Nucleus accumbens (tissue), 56 donors: ENCODE measurements at regions not wholly inside any gene's neighbourhood (a gene's known extent, or its start where the extent isn't known, plus 50 kb on each side); places are given as distances from the start of the nearest gene placed in this dataset.

Experiments used
- DNase-seq, 56 donors: peaks; one replicate each; lab custom pipeline; 2025; lab: John Stamatoyannopoulos, UW

DNA sequence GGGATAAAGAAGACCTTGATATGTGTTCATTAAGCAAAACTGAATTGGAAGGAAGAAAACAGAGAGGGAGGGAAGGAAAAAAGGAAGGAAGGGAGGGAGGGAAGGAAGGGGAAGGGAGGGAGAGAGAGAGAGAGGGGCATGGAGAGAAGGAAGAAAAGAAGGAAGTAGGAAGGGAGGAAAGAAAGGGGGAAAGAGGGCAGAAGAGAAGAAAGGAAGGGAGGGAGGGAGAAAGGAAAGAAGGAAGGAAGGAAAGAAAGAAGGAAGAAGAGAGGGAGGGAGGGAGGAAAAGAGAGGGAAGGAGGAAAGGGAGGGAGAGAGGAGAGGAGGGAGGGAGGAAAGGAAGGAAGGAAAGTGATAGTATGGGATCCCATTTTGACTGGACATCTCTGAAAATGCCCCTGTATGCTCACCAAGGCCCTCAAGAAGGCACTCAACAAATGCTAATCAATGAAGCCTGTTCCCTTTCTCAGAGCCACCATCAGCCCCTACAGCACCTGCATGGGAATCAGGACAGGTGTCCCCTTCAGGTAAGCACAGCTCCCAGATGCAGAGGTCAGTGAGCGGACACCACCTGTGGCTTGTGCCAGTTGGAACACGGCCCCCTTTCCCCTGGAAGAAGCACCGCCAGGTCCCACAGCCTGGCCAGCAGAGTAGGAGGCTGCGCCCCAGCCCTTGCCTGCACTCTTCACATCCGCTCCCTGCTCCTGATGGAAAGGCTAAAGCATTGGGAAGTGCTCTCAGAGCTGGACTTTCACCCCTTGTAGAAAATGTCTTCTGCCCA, 161.4 kb upstream of the DIO3 start:
- DNase-seq, result no peak

DNA sequence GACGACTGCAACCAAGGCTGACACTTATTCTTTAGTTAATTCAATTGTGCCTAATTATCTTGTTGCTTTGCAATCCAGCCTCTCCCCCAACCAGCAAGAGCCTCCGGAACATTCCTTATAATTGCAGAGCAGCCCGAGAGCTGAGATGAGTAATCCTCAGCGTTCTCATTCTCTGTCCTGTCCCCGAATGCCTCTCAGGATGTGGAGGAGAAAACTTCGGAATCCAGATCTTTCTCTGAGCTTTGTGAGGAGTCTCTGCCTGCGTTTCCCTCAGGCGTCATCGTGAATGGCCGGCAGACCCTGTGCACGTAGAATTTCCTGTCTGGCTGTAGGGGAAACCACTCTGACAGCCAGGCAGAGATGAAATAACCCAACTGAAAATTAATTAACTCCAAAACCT, 160.5 kb upstream of the DIO3 start:
- peak in 4 of 56 donors; percentile 10 to 29 (median 18) for DNase-seq

DNA sequence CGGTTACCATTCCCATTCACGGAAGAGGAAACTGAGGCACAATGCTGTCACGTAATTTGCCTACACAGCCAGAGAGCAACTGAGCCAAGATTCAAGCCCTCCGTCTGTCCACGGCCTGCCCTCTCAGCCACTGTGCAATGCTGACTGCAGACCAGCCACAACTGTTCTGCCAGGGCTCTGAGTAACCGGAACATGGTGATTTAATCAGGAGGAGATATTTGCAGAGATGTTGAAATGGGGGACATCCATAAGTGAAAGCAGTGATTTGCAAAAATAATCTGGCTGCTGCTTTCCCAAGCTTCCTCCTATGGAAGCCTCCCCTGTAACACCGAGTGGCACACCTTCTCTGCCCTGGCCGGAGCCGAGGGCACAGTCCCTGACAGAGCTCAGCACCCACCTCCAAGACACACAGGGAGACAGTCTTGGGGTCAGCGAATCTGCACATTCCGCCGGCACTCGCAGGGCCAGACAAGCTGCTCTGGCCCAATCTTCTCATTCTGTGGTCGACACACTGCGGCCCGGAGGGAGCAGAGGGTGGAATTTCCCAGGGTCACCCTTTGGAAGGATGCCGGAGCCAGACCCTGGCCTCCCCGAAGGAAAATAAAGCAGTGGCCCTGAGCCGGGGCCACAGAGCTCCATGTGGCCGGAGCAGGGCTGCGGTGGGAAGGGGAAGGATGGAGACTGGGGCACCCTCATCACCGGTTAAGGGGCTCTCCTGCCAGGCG, 158.2 kb upstream of the DIO3 start:
- no peak for DNase-seq

DNA sequence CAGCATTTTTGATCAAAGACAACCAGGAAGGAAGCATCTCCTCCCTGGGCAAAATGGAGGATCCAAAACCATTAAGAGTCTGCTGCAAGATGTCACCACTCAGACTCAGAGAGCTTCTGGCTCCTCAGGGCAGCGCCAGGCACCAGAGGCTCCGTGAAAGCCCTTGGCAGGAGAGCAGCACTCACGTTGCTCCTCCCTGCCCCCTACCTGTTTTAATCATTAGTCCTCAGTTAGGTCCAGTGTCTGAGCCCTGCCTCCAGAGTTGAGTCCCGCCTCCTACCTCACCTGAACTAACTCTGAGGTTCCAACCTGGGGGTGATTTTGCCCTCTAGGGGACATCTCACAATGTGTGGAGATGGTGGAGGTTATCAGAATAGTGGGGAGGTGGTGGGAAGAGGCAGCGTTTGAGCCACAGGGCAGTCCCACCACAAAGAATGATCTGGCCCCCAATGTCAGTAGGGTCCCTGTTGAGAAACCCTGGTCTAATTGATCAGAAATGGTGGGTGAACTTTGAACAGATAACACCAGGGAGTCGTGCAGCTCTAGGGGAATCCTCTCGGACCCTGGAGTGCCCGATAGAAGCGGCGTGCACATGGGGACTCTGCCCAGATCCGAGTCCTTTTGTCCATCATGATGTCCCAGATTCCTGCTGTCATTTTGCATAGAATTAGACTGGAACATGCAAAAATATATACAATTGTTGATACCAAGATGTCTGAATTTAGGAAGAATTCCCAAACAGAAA, 156.7 kb upstream of the DIO3 start:
- DNase-seq, result no peak

DNA sequence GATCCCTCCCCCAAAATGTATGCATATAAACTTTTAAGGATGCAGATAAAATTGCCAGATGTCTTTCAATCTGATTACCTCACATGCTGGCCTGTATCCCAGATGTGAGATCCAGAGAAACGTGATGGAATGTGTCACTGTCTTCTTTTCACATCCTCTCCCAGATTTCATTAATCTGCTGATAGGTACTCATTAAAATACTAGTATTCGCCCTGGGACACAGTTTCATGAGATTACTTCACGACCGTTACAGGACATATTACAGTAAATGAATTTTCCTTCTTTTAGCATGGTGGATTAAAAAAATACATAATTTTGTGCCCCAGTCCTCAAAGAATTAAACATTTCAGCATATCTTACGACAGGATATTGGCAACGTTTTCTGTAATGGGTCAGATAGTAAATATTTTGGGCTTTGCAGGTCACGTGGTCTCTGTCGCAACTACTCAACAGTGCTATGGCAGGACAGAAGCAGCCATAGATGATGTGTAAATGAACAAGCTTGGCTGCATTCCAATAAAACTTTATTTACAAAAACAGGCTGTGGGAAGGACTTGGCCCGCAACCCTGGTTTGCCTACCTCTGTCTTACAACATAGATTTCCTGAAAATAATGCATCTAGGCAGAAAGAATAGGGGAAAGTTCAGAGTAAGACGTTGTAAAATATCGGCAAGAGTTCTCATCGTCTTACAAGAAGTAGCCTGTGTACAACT, 156.0 kb upstream of the DIO3 start:
- DNase-seq, result no peak

DNA sequence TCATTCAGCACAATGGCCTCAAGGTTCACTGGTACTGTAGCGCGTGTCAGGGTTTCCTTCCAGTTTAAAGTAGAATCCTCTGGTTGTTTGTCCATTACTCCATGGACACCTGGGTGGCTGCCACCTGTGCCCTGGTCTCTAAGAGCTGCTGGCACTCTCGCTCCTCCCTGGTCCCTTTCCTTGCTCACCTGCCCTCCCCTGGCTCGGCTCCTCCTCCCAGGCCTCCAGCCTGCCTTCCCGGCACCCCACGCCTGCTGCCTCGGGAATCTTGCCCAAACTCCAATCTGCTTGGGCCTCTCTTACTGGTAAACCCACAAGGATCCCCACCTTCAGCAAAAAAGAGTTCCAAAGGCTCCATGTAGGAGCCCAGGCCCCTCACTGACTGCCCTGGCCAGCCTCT, 154.4 kb upstream of the DIO3 start:
- no peak for DNase-seq

DNA sequence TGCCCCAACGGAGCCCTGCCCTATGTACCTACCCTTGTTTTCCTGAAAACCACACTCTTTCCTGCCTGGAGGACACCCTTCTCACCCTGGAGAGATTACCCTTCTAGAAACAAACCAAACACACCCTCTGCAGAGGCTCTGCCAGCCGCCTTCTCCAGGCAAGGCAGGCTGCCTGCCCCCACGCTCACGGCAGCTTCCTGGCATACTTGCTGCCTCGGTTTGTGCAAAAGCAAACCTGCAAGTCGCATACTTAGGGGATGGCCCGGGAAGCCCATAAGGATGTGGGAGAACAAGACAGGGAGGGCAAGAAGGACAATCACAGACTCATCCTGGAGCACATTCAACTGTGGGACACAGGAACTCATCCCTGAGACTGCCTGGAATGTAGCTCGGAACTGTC, 154.0 kb upstream of the DIO3 start:
- peak in 19 of 56 donors; percentile 8 to 71 (median 29) for DNase-seq

DNA sequence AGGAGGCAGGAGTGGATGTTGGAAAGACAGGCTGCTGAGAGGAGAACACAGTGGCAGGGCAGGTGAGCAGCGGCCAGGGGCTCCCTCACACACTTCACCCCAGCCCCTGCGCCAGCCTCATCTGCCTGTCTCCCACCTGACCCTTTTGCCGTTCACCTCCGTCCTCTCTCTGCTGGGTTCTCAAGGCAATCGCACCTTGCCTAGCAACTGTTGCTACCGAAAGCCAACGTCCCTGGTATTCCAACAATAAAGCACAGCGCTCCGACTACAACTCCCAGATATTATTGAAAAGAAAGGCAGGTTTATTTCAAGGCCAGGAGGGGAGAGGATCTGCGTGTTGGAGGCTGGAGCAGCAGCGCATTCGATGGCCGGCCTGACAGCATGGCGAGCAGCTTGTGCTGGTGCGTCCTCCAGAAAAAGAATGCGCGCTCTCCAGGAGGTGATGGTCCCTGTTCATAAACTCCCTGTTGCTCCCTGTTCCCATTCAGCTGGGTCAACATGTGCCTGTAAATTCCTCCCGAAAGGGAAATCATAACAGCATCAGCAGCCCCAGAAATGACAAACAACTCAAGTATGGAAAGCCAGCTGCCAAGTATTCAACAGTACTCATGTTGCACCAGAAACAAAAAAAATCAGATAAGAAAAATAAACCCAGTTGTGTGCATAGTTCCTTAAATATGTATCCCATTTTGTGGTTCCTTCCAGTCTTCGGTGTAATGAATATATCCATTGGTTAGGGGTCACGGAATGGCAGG, 153.0 kb upstream of the DIO3 start:
- peak in 11 of 56 donors; percentile 8 to 50 (median 28) for DNase-seq

DNA sequence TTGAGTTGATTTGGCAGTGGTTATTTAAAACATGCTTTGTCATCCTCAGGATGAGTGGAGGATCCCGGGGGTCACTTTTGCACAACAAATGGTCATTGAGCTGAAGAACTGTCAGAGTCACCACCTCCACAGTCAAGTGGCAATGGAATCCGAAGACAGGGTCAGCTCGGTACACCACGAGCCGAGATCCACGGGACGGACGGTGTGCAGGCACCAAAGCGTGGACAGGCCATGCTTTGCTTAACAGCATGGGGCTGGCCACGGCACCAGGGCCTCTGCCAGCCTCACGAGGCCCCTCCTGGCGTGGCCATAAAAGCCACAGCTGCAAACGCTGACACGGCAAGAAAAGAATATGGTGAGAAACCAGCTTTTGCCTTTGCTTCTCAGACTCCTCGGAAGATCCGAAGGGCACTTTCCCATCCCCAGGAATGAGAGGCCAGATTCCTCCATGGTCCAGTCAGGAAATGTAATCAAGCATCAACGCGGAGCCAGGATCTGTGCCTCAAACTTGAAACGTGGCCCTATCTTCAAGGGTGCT, 152.2 kb upstream of the DIO3 start:
- DNase-seq, result no peak

DNA sequence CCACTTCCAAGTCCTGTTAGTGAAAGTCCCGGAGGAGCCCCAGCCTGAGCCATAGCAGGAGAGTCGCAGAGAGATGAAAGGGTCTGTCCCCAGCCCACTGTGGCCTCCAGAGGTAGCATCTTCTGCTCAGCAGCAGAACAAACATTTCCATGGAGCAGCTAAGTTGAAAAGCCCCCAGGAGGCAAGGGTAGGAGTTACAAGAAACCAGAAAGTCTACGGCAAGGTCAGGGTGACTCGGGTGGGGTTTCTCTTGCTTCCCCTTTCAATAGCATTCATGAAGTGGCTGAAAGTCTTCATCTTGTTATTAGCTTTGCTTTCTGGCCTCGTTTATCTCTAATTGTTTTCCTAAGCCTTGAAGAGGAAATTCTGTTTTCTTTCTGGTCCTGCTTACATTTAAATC, 151.2 kb upstream of the DIO3 start:
- DNase-seq, result no peak

DNA sequence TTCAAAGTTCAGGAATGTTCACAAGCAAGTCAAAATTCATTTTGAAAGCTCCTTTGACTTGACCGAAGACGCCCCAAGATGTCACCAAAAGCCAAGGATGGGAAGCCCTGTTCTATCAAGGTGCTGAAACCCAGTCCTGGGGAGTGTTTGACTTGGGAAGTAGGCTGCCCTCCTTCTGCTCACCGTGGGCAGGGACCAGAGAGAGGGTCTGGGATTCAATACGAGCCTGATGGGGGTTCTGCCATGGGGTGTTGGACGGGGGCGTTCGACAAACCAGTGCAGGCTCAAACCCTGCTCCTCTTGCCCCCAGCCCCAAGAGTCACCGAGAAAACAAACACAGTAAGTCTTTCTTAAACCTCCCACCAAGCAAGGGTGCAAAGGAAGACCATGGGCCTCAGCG, 150.1 kb upstream of the DIO3 start:
- no peak for DNase-seq

DNA sequence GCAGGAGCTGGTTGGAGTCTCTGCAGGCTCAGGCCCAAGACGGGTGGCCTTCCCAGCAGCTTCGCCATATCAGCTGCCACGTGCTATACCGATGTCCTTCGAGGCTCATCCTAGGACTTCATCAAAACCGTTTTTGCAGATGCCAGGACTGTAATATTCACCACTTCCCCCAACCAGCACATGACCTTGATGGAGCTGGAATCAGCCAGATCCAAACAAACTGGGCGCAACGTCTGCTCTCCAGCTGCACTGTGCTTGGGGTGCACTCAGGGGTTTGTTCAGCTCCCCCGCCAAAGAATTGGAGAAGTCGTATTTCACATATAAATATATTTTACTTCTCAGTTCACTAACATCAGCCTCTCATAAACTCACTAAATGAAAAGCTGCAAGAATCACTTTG, 149.5 kb upstream of the DIO3 start:
- DNase-seq, result no peak

DNA sequence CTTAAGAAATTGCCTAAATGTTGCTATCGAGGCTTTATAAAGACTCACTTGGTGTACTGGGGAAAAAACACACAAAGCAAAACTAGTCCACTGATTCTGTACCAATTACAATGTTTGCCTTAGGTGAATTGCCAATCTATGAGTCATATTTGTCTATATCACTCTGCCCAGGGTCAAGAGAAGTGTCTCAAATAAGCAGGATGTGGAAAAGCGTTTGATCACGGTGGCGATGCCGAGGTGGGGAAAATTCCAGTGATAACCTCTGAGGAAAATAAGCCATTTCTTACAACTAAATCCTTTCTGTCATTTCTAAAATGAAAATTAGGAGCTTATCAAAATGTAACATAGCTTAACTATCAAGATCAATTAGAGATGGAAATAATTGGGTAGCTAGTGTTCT, 148.6 kb upstream of the DIO3 start:
- DNase-seq, result no peak

DNA sequence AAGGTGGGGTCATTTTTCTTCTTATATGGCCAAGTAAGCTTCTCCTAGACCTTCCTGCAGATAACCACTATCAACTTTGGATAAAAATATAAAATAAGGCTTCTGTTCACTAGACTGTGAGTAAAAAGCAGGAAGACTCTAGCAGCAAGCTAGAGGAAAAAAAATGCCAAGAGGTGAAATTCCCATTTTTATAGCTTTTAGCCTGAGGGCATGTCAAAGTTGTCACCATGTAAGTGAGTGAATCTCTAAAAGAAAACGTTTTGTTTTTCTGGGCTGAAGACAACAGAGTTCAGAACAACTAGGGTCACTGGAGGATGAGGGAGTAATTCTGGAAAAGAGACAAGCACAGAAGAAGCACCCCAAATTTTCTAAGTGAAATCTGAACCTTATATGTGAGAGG, 143.9 kb upstream of the DIO3 start:
- no peak for DNase-seq

DNA sequence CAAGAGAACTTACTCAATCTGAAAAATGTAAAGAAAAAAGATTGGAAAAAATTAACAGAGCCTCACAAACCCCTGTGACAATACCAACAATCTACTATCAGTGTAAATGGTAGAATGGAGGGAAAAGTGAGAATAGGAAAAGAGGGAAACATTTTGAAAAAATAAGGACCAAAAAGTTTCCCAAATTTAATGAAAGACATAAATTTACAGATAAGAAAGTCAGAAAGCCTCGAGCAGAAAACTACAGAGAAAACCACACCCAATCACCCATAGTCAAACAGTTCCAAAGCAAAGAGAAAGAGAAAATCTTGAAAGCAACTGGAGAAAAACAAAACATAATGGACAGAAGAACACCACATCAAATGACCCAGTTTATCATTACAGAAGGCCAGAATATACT, 142.7 kb upstream of the DIO3 start:
- no peak for DNase-seq

DNA sequence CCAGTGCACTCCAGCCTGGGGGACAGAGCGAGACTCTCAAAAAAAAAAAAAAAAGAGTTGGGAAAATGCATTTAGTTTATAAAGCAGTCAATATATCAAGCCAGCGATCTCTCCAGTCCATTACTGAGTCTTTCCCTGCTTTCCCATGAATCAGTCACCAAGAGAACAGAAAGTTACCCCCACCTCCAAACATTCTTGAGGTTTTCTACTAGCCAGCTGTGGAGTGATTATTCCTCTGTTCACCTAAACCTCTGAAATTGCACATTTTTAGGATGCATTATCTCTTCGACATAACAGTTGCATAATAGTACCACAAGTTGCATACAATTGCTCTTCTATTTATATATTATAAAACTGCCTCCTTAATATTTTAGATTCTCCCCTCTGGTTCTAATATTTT, 134.8 kb upstream of the DIO3 start:
- DNase-seq, result no peak

DNA sequence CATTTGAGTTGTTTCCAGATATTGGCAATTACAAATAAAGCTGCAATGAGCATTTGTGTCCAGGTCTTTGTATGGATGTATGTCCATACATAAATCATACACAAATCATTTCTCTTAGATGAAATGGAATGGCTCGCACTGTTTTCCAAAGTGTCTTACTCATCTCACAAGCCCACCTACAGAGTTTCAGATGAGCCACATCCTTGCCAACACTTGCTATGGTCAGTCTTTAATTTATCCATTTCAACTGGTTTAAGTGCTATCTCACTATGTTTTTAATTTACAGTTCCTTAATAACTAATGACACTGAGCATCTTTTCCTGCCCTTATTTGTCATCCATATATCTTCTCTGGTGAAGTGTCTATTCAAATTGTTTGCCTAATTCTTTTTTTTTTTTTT, 132.9 kb upstream of the DIO3 start:
- no peak for DNase-seq

DNA sequence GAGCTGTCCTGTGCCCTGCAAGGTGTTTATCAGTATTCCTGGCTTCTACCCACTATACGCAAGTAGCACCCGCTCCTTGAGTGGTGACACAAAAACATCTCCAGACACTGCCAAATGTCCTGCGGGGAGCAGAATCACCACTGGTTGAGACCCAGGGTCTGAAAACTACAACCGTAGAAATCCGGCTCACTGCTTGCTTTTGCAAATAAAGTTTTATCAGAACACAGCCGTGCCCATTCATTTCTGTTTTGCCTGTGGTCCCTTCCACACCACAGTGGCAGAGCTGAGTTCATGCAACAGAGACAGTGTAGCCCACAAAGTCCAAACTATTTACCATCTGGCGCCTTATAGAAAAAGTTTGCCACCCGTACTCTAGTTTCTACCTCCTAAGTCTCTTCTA, 125.7 kb upstream of the DIO3 start:
- DNase-seq, result no peak

DNA sequence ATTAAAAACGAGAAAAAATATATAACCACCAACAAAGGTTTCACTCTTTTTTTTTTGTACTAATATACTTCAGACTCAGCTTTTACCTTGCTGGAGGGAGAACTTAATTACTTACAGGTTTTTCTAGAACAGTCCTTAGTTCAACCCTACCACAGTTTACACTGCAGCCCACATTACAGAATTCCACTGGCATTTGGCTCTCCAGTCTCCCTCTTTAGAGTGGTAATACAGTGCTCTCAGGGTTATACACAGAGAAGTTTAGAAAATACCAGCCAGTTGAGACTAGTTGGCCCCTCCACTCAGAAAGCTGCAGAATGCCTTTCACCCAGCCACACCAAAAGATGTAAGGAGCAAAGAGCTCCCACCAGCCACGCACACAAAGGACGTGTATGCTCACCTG, 122.3 kb upstream of the DIO3 start:
- DNase-seq, result no peak

DNA sequence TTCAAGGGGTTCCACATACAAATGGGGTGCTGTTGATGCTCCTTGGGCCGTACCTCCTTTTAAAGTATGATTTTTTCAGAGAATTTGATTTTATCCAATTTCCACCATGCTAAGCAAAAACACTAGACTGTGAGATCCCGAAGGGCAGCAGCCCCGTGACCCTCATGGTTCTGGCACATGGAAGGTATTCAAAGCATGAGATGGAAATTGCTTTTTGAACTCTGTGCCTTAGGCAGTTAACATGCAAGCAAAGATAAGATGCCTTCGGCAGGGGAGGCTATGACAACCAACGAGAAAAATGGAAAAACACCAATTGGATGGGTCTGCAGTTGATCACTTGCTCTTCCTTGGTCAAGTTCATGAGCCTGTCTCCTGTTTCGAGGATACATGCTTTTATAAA, 120.8 kb upstream of the DIO3 start:
- no peak for DNase-seq
